ENCODE measurements at regions not wholly inside any gene's neighbourhood (a gene's known extent, or its start where the extent isn't known, plus 50 kb on each side); places are given as distances from the start of the nearest gene placed in this dataset.

GRCh38 chr5:20522905-20523482 is 535.0 kb upstream of the CDH18 start:
- Histone ChIP-seq H3K27me3 (no peaks in the 10 kb centered on the region), H3K27ac (no peak overlapping the region), H3K4me1 (no peaks in the 10 kb centered on the region), H3K4me3 (no peak overlapping the region), H3K9me3 (no peaks in the 10 kb centered on the region), H3K36me3 (ENCODE audit: low read depth, missing control alignments) (no peaks in the 10 kb centered on the region)
- WGBS, 2 donors: 53 to 54% methylated on average over 3 of the region's 3 CpGs
- DNase-seq: no peak
- intact Hi-C loops (cut with DNase I; ENCODE audit: low total_unique reads): no loop called here
- TF ChIP-seq POLR2A (IDR thresholded peaks at IDR 0.05): no peak
- TF ChIP-seq, protein P1, sequence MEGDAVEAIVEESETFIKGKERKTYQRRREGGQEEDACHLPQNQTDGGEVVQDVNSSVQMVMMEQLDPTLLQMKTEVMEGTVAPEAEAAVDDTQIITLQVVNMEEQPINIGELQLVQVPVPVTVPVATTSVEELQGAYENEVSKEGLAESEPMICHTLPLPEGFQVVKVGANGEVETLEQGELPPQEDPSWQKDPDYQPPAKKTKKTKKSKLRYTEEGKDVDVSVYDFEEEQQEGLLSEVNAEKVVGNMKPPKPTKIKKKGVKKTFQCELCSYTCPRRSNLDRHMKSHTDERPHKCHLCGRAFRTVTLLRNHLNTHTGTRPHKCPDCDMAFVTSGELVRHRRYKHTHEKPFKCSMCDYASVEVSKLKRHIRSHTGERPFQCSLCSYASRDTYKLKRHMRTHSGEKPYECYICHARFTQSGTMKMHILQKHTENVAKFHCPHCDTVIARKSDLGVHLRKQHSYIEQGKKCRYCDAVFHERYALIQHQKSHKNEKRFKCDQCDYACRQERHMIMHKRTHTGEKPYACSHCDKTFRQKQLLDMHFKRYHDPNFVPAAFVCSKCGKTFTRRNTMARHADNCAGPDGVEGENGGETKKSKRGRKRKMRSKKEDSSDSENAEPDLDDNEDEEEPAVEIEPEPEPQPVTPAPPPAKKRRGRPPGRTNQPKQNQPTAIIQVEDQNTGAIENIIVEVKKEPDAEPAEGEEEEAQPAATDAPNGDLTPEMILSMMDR (IDR thresholded peaks at IDR 0.05): no peak

- WGBS, 2 donors: 92 to 93% methylated on average over 4 of the region's 4 CpGs
- no peak for TF ChIP-seq POLR2A (IDR thresholded peaks at IDR 0.05)
- TF ChIP-seq, protein P1 (IDR thresholded peaks at IDR 0.05): no peak
- H3K4me1 ChIP-seq: no peaks in the 10 kb centered on the region
Measured at GRCh38 chr5:20515606-20516005, 527.6 kb upstream of the CDH18 start.

DNA sequence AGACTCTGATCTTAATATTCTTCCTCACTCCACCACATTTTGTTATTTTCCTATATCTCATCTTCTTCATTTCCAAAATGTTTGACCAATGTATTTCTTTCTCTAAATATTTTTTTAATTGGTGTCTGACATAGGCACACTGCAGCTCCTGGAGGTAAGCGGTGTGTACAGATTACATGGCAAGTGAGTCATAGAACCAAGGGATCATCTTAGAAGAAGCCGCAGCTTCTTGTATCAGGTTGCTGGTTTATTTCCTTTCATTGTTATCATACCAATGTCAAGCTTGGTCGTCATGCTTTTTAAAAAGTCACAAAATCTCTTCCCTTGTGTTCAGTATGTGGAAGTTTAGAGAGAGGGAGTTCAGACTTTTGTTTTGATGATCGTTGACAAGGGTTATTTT is 526.1 kb upstream of the CDH18 start:
- H3K9me3 ChIP-seq: no peaks in the 10 kb centered on the region
- 77 to 81% methylated on average over 4 of the region's 4 CpGs for WGBS, 2 donors
- no peaks in the 10 kb centered on the region for H3K36me3 ChIP-seq (ENCODE audit: low read depth, missing control alignments)
- TF ChIP-seq, protein P1 (IDR thresholded peaks at IDR 0.05): no peak
- no peak for TF ChIP-seq POLR2A (IDR thresholded peaks at IDR 0.05)
- no peak overlapping the region for H3K27ac ChIP-seq
- H3K27me3 ChIP-seq: no peaks in the 10 kb centered on the region
- no peak for DNase-seq
- H3K4me1 ChIP-seq: no peaks in the 10 kb centered on the region
- intact Hi-C loops (cut with DNase I; ENCODE audit: low total_unique reads): no loop called here
- H3K4me3 ChIP-seq: no peak overlapping the region

More at GRCh38 chr5:20515606-20516005, 527.6 kb upstream of the CDH18 start:
- intact Hi-C loops (cut with DNase I; ENCODE audit: low total_unique reads): no loop called here
- H3K4me3 ChIP-seq: no peak overlapping the region
- no peaks in the 10 kb centered on the region for H3K9me3 ChIP-seq
- no peaks in the 10 kb centered on the region for H3K27me3 ChIP-seq
- no peak overlapping the region for H3K27ac ChIP-seq
- no peaks in the 10 kb centered on the region for H3K36me3 ChIP-seq (ENCODE audit: low read depth, missing control alignments)
- no peak for DNase-seq

- no peaks in the 10 kb centered on the region for H3K36me3 ChIP-seq (ENCODE audit: low read depth, missing control alignments)
- H3K4me1 ChIP-seq: no peaks in the 10 kb centered on the region
- intact Hi-C loops (cut with DNase I; ENCODE audit: low total_unique reads): no loop called here
- H3K27me3 ChIP-seq: no peaks in the 10 kb centered on the region
- TF ChIP-seq, protein P1 (IDR thresholded peaks at IDR 0.05): no peak
- no peak for TF ChIP-seq POLR2A (IDR thresholded peaks at IDR 0.05)
- no peak overlapping the region for H3K4me3 ChIP-seq
- DNase-seq: no peak
- H3K27ac ChIP-seq: no peak overlapping the region
- H3K9me3 ChIP-seq: no peaks in the 10 kb centered on the region
- WGBS, 2 donors: 35 to 57% methylated on average over 2 of the region's 2 CpGs
Measured at GRCh38 chr5:20500546-20500945, 512.5 kb upstream of the CDH18 start.

DNA sequence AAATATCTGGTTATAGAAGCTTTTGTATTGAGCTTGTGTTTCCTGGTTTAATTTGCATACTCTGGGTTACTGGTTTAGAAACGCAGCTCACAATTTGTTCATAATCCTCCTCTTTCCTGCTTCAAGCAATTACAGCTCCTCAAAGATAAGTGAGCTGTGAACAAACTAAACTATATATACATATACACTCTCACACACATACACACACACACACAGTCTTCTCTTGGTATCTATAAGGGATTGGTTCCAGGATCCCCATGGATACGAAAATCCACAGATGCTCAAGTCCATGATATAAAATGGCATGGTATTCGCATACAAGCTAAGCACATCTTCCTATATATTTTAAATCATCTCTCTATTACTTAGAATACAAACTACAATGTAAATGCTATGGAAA is 510.9 kb upstream of the CDH18 start:
- DNase-seq: no peak
- no peaks in the 10 kb centered on the region for H3K36me3 ChIP-seq (ENCODE audit: low read depth, missing control alignments)
- WGBS, 2 donors: 86 to 87% methylated on average over 3 of the region's 3 CpGs
- no peak overlapping the region for H3K4me3 ChIP-seq
- H3K27ac ChIP-seq: no peak overlapping the region
- H3K9me3 ChIP-seq: no peaks in the 10 kb centered on the region
- intact Hi-C loops (cut with DNase I; ENCODE audit: low total_unique reads): no loop called here
- no peaks in the 10 kb centered on the region for H3K4me1 ChIP-seq
- TF ChIP-seq POLR2A (IDR thresholded peaks at IDR 0.05): no peak
- TF ChIP-seq, protein P1 (IDR thresholded peaks at IDR 0.05): no peak
- no peaks in the 10 kb centered on the region for H3K27me3 ChIP-seq

Measured in testis (tissue), 2 donors.